HG03103 (cell line): ENCODE measurements at regions not wholly inside any gene's neighbourhood (a gene's known extent, or its start where the extent isn't known, plus 50 kb on each side); places are given as distances from the start of the nearest gene placed in this dataset.

Experiments
- ATAC-seq: cut with Tn5 transposase; IDR thresholded peaks from one replicate; pipeline ENCODE4 v1.9.1; 2021; ENCODE audit warnings: low read depth; ENCODE audit not compliant: unreplicated experiment

DNA sequence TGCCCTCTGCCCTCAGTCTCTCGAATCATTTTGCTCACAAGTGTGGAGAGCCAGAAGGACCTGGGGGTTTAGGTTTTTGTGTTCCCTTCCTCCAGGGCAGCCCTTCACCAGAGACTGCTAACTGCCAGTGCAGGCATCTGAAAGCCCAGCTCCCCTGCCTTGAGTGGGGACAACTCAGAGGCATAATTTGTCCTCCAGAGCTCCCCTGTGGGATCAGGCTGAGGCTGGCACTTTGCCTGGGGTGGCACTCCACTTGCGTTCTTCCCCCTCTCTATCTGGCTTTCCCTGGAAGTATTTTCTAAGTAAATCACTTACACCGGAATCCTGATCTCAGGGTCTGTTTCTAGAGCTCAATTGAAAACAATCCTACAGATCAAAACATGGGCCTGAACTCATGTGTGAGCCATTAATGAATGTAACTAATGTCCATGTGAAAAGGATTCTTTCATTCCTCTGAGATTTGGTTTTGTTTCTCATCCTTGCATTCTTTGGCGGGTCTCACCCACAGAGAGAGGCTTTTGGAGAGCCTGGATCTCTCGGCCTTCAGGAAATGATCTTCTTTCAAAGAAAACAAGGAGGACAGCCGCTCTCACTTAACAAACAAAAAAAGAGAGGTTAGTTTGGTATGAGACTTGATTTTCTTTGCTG is 125.7 kb upstream of the RIPOR2 start:
- no peak for ATAC-seq

DNA sequence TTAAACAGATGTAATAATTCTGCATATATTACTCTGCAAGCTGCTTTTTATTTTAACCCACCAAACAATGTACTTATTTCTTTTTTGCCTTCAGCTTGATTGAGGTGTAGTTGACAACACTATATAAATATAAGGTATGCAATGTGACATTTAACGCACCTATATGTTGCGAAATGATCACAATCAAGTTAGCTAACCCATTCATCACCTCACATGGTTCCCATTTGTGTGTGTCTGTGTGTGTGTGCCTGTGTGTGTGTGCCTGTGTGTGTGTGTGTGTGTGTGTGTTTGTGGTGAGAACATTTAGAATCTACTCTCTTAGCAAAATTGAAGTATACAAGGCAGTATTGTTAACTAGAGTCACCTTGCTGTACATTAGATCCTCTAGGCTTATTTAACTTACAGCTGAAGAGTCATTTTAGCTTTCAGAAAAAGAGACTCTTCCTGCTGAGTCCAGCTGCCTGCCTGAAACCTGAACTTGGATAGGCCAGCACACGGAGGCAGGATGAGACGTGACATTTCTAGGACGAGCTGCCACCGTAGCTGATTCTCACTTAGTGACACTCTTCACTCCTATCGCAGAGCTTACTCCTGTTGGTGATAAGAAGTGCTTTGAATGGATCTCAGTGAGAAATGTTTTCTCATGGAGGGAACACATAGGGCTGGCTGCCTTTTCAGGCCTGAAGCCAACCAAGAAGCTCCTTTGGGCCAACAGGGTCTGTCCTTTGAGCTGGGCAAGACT is 126.5 kb upstream of the RIPOR2 start:
- ATAC-seq: no peak

DNA sequence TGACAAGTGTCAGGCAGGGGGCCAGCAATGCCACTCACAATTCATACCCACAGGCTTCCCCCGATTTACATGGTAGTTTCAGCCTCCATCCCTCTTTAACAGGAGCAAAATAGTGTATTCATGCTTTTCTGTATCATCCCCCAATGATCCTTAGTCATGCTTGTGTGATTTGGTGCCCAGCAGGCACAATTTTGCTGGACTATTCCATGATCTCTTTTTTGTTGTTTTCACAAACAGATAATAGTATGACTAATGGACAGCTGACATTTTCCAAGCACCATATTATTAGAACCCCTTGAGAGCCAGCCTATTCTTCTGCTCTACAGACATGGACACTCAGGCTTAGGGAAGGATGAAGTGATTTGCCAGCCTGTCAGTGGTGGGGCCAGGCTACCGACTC is 128.2 kb upstream of the RIPOR2 start:
- no peak for ATAC-seq

DNA sequence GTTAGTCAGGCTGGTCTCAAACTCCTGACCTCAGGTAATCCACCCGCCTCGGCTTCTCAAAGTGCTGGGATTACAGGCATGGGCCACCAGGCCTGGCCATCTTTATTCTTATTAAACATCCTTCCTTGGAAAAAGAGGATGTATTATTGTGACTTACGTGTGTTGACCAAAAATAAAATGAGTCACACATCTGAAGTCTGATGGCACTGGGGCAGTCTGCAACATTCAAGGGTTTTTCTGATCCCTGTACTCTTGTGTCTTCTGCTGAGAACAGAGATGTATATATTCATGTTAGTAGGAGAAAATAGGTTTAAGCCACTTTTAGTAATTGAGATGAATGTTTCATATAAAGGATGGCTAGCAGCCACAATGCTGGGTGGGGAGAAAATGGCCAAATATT is 129.9 kb upstream of the RIPOR2 start:
- no peak for ATAC-seq

DNA sequence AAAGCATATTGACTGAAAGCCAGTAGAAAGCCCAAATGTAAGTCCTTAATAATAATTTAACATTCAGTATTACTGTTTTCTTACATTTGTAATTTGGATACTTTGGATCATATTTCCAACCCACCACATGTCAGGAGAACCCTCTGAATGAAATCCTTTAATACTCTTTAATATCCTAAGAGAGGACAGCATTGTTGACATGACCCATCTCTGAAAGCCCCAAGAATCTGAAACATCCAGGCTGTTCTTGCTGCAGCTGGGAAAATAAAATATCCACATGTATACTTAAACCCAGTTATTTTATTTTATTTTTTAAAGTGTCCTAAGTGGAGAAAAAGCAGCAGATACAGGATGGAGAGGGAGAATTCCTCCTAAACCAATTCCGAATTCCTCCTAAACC is 130.8 kb upstream of the RIPOR2 start:
- ATAC-seq: no peak

DNA sequence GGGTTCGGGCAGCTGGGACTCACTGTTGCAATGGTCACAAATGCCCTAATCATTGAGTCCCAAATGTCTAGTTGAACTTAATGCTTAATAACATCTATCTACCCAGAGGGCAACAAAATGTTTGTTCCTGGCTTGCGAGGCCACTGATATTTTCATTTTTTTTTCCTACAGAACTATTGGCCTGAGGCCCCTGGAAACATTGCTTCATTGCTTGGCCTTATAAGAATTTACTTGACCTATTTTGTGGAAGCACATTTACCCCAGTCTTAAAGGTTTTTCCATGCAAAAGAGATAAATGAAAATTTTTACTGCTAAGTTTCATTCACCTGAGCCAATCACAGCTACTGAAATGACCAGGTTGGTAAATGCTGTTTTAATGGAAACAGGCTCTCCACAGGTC is 133.1 kb upstream of the RIPOR2 start:
- no peak for ATAC-seq

DNA sequence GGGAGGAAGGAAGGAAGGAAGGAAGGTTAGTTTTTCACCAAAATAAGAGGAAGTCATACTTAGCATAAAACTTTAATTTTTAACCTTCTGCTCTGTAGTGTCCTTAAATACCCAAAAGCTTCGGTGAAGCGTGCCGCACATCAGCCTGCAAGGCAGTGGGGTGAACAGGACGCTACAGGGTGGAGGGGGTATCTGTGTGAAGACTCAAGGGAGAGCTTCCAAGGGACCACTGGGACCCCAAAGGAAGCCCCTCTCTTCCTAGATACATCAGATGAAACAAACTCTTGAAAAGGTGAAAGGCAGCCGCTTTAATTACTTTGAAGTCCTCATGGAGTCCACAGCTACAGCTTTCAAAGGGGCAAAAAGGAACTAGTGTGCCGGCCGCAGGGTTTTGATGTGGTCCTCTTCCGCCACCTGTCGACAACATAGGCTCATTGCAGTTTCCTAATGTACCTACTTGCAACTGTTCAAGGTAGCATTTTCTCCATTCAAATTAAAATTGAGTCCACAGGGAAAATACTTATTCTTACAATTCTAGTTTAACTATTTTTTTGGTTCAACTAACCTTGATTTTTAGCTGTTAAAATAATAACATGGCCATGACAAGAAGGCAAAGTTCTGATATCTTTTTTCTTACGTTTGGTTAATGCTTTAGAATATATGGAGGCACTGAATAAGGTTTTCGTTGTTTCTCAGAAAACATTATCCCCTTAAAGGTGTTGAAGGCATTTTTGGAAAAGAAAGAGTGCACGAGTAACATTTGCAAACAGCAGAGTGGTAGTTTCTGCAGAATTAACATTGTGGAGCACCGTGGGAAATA is 135.0 kb upstream of the RIPOR2 start:
- ATAC-seq: peak; percentile 70

DNA sequence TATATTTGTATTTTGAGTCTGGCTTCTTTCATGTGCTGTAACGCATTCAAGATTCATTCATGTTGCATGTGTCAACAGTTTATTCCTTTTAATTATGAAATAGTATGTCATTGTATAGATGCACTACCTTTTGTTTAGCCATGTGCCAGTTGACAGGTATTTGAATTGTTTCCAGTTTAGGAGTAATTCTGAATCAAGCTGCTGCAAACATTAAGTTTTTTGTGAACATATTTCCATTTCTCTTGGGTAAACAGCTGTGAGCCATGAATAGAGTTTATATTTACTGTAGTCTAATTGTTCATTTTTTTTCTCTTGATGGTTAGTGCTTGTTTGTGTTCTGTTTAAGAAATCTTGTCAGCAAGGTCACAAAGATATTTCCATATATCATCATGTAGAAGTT is 142.4 kb upstream of the RIPOR2 start:
- no peak for ATAC-seq

DNA sequence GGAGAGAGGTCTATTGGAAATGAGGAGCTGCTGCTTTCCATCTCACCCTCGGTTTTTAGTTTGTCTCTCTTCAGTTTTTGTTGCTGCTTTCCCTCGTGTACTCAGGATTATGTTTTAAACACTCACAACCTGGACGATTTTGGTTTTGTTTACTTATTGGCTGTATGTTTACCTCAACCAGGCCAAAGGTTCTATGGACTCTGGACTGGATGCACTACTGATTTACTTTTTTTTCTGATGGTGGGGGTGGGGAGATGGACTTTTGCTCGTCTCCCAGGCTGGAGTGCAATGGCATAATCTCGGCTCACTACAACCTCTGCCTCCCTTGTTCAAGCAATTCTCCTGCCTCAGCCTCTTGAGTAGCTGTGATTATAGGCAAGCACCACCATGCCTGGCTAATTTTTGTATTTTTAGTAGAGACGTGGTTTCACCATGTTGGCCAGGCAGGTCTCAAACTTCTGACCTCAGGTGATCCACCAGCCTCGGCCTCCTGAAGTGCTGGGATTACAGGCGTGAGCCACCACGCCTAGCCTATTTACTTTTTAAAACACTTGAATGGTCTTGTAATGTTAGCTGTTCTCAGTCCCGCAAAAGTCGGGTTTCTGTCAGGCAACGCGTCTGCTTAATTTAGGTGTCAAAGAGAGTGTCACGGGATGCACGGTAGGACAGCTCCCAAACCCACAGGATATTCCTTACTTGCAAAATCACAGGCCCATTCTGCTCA is 148.2 kb upstream of the RIPOR2 start:
- no peak for ATAC-seq

DNA sequence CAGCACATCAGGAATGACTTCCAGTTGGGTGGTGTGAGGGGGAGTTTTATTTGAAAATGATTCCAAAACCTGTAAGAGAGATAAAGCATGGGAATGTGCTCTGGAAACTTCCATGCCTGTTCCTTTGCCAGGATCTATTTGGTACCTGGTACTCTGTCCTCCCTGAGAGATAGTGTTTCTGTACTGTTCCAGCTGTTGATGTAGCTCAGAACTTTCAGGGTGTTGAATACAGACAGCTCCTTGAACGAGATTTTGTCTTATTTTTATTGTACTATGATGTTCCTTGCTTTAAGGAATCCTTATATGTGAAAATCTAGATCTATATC is 148.7 kb upstream of the RIPOR2 start:
- ATAC-seq: no peak

DNA sequence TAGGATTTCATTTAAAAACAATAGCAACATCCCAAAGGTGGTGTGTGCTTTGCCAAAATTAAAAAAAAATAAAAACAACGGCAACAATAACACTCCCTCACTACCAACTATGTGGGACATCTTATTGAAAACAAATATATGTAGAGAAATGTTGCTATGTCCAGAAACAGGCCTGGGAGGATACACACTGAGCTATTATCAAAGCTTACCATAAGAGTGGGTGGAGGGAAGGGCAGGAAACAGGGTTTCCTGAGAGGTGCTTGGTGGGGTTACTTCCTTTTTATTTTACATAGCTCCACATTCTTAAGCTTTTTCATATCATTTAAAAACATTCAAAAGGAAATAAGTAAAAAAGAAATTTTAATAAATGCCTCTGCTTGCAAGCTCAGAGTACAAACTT is 150.0 kb upstream of the RIPOR2 start:
- ATAC-seq: peak; percentile 60

DNA sequence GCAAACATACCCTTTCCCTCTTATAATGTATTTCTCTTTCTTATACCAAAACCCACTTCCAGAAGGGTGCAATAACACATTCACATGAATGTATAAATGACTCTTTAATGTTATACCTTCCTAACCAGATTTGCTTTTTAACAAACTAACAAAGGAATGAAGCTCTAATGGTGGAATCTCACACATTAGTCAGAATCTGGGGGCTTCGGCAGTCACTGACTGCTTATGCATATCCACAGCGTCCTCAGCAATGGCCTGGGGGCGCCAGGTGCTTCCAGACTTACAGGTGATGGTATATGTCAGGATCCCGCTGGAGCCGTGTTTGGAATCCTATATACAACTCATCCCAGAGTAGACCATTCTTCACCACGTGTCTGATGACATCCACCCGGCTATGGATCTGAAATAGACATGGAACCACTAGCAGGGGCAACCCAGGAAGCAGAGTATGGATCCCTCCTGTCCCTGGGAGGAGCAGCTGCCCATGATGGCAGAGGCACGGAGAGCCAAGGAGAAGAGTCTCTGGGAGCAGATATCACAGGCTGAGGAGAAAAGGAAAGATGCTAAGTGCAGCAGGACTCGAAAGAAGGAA is 150.8 kb upstream of the RIPOR2 start:
- no peak for ATAC-seq

DNA sequence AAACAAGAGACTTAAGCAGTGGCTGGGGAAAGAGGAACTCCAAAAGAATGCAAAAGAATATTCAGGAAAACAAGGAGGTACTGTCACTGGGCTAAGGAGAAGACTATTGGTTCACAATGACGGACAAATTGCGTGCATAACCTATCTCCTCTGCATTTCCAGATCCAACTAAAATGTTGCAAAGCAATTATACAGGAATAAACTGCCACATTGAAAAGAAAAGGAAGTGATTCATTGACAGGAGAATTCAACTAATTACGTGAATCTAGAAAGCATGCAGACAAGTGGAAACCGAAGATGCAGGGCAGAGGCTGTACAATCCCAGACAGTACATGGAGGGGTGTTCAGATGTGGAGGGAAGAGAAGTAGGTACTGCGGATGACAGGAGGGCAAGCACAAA is 152.8 kb upstream of the RIPOR2 start:
- no peak for ATAC-seq

DNA sequence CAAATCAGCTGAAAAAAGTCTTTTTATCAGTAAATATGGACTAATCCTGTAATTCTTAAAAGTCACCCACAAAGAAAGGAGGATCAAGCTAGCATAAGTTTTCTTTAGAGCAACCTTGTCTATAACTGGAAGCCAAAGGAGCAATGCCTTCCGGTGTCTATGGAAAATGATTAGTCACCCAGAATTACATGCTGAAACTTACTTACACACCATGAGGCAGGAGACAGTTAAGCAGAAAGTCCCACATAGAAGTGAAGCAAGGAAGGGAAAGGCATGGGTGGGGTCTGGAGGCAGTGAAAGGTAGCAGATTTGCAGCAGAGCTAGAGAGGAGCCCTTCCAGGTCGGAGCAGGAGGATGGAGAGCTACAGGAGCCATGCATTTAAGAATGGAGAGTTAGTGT is 153.7 kb upstream of the RIPOR2 start:
- no peak for ATAC-seq

DNA sequence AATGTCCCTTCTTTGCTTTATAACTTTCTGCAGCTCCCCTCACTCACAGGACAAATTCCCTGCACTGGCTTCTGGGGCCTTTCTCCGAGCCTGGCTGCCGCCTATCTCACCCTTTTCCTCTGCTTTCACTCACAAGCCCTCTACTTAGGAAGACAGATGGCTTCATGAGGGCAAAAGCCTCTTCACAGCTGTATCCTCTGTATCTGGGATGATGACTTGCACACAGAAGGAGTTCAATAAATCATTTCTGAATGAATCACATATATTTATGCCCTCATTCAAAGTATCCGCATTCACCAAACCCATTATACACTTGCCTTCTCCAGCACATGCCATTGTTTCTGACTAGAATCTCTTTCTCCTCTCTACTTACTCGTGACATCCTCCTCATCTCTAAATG is 159.0 kb upstream of the RIPOR2 start:
- no peak for ATAC-seq

DNA sequence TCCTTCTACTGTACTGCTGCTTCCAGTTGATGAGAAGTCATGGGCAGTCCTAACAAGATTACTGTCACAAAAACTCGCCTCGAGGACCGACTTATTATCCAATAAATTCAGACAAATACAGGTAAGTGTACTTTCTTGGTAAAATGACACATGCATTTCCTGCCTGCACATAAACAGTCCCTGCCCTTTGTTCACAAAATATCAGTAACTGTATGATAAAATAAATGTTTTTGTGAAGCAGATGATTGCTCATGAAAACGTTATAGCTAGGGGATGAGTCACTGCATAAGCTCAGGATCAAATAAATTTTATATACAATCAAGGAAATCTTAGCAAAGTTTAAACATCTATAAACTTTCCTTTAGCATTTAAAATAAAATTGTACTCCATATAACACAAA is 164.5 kb upstream of the RIPOR2 start:
- no peak for ATAC-seq

DNA sequence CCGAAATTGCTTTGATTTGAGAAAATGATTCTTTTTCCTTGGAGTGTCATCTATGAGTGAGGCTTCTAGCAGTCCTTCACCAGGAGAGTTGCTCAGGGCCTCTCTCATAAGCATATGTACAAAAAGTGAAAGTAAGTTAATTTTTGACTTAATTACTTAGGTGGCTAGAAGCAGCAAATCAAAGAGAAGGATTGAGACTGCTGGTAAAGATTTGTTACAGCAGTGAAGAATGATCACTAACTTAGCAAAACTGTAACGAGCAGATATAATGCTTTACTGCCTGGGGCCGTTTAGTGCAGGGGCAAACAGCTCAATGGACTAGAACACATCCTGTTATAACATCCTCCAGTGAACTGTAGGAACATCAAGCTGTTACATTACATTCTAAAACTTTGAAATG is 167.8 kb upstream of the RIPOR2 start:
- ATAC-seq: no peak

DNA sequence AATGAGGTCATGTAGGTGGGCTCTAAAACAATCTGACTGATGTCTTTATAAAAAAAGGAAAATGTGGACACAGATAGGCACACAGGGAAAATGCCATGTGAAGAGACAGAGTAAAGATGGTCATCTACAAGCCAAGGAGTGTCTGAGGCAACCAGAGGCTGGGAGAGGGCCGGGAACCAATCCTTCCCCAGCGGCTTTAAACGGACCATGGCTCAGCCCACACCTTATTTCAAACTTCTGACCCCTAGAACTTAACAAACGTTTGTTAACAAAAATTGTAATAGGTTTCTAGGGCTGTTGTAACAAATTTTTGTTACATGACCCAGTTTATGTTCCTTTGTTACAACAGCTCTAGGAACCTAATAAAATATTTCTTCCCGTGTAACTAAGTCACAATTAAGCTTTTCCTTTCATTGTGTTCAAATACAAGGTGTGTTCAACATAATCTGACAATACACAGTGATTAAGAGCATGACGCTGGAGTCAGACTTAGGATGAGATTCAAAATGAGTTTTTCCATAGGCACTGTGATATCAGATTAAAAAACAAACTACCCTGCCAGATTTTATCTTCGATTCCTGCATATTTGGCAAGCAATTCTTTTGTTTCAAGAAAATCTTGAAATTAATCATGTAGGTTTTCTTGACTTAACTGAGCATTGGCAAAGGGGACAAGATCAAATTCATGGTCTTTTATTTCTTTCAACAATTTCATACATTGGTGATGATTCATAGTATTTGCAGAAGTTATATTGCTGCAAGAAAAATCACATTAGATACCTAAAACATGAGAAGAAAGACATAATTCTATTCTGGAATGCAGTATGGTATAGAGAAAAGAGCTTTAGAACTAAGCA is 169.5 kb upstream of the RIPOR2 start:
- no peak for ATAC-seq

DNA sequence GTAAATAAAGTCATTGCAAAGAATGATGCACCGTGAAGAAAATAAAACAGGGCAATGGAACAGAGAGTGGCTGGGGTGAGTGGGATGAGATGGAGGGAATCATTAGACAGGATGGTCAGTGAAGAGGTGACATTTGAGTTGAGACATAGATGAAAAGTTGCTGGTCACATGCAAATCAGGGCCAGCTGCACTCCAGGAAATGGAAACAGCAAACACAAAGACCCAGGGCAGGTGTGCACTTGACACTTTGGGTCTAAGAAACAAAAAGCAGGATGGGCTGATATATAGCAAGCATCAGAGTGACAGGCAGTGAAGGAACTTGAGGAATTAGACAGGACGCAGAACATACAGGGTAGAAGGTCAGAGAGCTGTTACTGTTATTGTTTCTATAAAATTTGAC is 171.5 kb upstream of the RIPOR2 start:
- ATAC-seq: no peak

DNA sequence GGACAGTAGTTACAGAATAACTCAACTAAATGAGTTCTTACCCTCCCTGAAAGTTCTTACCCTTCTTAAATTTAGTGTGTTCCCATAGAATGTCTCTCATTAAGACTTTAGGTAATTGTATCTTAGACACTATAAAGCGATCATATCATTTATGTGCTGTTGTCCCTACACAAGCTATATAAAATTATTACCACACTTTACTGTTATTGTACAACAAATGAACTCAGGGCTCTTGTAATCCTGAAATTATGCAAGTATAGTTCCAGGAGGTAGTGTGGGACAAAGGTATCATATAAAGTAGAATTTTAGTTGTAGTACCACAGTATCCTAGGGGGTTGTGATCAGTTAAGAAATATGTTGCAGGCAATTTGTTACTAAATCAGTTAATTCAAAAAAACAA is 167.4 kb upstream of the CARMIL1 start:
- no peak for ATAC-seq
